HG02642 (cell line): ENCODE measurements at regions not wholly inside any gene's neighbourhood (a gene's known extent, or its start where the extent isn't known, plus 50 kb on each side); places are given as distances from the start of the nearest gene placed in this dataset.
"Not testable (repeated sequence)": the region's sequence is repeated elsewhere in the genome, so short reads cannot be mapped to it uniquely, and the experiment has no call there.

Experiments
- ATAC-seq: cut with Tn5 transposase; IDR thresholded peaks from one replicate; pipeline ENCODE4 v1.9.1; 2021; ENCODE audit warnings: mild to moderate bottlenecking; ENCODE audit not compliant: unreplicated experiment, poor library complexity

DNA sequence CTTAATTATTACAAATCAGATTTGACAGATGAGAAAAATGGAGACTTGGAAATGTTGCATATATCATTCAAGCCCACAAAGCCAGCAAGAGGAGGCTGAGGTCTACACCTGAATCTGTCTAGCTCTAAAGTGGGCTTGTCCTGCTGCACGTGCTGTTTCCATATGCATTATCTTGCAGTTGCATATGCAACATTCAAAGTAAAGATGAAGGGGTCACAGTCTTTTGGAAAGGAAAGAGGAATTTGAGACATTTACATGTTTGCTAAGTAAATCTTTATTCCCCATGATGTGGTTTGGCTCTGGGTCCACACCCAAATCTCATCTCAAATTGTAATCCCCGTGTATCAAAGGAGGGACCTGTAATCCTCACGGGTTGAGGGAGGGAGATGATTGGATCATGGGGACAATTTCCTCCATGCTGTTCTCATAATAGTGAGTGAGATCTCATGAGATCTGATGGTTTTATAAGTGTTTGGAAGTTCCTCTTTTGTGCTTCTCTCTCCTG, 98.3 kb downstream of the BACH1 start:
- no peak for ATAC-seq

DNA sequence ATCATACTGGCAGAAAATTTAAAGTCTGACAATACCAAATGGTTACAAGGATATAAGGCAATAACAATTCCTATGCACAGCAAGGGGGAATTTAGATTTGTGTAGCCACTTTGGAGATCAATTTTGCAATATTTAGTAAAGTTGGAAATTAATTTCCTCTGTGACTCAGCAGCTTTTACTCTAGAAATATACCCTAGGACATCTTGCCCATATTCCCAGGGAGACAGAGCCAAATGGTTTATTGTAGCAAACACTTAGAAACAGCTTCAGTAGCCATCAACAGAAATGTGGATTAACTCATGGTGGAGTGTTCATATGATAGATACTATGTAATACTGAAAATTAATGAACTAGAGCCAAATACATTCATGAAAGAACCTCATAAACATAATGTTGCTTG, 104.6 kb downstream of the BACH1 start:
- ATAC-seq, result no peak

DNA sequence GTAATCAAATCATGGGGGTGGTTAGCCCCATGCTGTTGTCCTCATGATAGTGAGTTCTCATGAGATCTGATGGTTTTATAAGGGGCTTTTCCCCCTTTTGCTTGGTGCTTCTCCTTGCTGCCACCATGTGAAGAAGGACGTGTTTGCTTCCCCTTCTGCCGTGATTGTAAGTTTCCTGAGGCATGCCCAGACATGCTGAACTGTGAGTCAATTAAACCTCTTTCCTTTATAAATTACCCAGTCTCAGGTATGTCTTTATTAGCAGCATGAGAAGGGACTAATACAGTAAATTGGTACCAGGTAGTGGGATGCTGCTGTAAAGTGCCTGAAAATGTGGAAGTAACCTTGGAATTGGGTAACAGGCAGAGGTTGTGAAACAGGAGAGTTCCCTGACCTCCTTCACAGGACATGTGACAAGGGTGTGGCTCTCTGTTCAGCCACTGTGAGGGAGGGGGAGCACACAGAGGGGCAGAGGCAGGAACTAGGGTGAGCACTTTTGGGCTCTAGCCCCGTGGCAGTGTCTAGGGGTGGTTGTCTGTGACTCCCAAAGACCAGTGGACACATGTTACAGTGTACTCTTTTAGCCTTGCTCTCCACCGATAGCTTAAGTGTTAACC, 105.3 kb downstream of the BACH1 start:
- no peak for ATAC-seq

DNA sequence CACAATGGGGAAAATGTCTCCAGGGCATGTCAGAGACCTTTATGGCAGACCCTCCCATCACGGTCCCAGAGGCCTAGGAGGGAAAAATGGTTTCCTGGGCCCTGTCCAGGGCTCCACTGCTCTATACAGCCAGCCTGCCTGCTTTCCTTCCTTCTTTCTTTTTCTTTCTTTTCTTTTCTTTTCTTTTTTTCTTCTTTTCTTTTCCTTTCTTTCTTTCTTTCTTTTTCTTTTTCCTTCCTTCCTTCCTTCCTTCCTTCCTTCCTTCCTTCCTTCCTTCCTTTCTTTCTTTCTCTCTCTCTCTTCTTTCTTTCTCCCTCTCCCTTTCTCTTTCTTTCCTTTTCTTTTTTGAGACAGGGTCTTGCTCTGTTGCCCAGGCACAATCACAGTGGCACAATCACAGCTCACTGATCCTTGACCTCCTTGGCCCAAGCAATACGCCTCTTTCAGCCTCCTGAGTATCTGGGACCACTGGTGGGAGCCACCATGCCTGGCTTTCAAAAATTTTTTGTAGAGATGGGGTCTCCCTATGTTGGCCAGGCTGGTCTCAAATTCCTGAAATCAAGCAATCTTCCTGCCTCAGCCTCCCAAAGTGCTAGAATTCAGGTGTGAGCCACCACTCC, 106.9 kb downstream of the BACH1 start:
- no peak for ATAC-seq

DNA sequence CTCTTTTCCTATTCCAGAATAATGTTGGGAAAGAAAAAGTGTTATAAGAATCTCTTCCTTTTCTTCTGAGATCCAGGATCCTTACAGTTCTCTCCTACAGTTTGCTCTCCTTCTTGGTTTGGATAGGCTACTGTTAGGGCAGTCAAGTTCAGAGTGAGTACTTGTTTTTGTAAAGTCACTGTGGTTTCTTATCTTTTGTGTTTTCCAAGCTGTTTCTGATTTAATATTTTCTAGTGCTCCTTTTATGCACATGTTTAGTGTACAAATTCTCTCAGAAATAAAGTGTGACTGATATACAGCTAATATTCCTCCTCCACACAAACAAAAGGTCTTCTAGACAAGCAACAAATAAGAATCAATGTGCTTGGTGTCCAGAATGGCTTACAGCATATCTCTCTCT, 107.7 kb downstream of the BACH1 start:
- no peak for ATAC-seq

DNA sequence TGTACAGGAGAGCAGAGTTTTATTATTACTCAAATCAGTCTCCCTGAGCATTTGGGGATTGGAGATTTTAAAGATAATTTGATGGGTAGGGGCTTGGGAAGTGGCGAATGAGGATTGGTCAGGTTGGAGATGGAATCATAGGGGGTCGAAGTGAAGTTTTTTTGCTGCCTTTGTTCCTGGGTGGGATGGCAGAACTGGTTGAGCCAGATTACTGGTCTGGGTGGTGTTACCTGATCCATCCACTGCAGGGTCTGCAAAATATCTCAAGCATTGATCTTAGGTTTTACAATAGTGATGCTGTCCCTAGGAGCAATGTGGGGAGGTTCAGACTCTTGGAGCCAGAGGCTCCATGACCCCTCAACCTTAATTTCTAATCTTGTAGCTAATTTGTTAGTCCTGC, 108.8 kb downstream of the BACH1 start:
- ATAC-seq, result no peak

DNA sequence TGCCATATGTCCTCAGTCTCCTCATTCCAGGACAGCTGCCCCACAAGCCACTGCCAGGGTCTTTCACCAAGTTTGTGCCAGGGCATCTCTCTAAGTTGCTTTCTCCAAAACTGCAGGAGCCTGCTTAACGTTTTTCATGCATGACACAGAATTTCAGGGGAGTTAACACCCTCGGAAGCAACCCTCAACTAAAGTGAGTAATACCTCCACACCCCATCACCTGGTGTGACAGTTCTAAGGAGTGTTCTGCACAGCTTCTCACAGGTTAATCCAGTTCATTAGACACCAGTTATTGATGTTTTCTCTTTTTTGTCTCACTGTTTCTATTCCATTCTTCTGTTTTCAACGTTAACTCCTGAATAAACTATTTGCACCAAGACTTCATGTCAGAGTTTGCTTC, 115.0 kb downstream of the BACH1 start:
- ATAC-seq, result no peak

DNA sequence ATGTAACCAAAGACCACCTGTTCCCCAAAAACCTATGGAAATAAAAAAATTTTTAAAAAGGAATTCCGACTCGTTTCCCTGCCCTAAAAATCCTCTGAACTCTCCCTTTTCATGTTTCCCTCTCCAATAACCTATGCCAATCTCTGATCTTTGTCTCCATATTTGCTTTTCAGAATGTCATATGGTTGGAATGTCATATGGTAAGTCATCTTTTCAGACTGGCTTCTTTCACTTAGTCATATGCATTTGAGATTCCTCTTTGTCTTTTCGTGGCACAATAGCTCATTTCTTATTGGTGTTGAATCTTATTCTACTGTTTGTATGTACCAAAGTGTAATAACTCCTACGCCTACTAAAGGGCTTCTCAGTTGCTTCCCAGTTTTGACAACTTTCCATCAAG, 117.5 kb downstream of the BACH1 start:
- no peak for ATAC-seq

DNA sequence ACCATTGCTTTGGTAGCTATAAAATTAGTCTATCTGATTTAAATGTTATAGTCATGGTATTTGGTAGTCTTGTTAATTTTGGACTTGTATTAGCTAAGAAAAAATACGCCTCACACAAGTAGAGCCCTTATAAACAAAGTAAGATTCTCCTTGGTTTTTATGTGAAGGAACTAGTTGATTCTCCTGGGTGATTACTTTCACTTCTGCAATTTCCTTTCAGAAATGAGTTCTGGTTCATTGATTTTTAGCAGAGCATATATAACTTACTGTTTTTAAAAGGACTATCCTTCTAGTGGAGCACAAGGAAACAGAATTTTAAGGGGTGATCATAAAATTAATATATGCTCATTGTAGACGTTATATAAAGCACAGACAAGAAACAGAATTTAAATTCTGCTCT, 120.1 kb downstream of the BACH1 start:
- no peak for ATAC-seq

DNA sequence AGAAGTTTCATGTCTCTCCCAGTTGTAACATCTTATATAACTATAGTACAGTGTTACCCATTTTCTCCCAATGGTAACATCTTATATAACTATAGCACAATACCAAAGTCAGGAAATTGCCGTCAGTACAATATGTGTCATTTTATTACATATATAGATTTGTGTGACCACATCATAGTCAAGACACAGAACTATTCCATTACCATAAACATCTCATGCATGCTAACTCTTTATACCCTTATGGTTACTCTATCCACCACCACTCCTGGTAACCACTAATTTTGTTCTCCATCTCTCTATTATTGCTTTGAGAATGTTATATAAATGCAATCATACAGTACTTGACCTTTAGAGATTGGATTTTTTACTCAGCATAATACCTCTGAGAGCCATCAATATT, 120.7 kb downstream of the BACH1 start:
- ATAC-seq, result no peak

DNA sequence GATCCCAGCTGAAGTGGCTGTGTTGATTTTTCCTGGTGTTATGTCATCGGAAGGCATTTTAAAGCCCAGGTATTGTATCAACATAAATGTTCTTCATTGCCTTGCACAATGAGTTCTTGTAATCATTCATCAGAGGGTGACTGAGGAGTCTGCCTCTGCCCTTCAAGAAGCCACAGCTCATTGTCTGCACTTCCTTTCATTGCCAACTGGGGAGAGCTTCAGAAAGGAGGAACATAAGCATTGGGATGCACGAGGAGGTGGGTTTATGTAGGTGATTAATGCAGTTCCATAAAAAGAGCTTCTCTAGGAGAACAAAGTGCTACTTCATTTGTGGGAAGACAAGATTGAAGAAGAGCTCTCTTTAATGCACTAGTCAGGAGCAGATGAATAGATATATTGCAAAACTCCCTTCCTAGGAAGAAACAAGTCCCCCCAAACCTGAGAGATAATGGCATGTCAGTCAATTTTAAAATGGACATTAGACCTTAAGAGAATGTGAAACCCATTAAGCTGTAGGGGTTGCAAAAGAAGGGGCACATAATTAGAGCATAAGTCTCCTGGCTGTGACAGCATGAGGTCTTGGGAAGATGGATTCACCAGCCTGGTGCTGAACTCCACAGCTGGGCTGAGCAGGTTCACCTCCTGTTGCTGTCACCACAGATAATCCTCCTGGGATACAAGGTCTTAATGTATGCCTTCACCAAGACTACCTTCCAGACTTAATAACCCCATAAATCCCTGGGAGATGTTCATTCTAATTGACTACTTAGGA, 124.6 kb downstream of the BACH1 start:
- no peak for ATAC-seq

DNA sequence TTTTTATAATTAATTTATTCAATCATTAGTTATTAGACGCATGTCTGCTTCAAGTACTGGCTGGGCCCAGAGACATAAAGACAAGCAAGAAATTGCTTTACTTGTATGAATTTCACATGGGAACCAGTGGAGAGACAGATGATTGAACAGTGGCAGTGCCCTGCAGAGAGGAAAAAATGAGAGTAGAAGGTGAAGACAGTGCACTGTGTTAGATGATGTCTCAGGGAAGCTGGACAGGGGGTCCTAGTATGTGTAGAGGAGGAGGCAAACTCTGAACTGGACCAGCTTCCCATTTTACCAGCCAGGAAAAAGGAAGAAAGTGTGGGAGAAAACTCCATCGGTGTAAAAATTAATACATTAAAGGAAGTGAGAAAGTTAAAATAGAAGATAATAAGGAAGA, 126.0 kb downstream of the BACH1 start:
- no peak for ATAC-seq

DNA sequence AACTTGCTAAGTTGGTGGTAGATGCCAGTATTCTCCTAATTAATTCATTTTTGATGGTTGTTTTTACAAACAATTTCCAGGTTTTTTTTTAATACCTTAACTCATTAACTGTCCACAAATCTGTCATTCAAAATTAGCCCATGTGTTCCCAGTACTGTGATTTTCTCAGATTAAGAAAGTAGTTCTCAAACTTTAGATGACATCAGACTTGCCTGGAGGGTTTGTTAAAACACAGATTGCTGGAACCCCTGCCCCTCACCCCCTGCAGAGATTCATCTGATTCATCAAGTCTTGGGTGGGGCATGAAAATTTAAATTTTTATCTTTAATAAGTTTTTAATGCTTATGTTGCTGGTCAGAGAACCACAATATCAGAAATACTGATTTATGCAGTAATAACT, 130.5 kb downstream of the BACH1 start:
- no peak for ATAC-seq

DNA sequence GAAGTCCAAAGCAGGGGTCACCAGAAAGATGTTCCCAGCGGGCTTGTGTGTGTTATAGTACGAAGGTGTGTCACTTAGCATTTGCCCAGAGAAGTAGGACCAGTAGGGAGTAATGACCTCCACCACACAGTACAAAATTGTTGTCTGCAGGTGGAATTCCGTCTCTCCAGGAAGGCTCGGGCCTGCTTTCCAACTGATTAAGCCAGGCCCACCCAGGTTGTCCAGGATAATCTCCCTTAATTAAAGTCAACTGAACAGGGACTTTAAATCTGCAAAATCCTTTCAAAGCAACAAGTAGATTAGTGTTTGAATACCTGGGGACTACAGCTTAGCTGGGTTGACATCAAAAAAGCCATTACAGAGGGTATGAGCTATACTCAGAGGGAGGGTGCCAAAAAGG, 131.3 kb downstream of the BACH1 start:
- no peak for ATAC-seq

DNA sequence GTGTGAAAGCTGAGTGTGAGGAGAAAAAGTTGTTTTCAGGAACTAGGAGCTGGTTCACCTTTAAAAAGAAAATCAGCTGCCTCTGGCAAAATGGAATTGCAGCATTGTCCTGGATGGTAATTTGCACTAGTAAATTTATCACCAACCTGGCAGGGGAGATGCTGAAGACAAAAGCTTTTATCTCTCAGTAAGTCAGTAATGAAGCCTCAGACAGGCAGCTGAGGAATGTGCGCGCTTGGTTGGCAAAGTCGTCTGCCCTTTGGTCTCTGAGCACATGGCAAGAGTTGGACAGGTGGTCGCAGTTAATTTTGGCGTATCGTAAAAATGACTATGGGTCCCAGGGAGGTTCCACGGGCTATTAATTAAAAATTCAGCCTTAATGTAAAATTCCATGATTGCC, 131.9 kb downstream of the BACH1 start:
- no peak for ATAC-seq

DNA sequence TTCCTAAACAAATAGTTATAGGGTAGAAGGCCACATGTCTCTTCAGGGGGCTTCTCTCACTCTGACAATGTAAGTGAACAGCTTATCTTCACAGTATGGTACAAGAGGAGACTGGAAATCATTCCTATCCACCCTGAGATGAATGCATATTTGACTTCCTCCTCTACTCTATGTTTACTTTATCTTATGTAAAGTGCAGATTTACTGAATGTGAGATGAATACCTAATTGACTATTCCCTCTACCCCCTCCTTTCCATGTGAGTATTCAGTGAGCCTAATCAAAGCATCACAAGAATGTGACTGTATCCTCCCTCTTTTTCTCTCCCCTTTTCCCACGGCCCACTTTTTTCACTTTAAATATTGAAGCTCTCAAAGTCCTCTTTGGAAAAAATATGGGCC, 132.5 kb downstream of the BACH1 start:
- no peak for ATAC-seq

DNA sequence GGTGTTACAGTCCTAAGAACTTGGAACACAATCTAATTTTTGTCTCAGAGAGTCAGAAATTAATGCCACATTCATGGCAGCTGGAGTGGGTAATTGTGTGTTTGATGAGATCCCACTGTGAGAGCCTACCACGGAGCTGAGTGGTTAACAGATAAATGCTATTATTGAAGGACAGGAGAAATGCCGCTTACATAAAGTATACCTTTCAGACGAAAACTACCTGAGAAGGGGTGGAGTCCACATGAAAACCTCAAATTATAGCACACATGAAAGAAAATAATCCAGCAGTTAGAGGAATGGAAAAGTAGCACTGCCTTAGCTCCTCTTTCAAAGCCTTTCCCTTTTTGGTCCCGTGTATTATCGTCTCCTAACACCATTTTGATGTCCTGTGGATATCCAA, 133.0 kb downstream of the BACH1 start:
- no peak for ATAC-seq

DNA sequence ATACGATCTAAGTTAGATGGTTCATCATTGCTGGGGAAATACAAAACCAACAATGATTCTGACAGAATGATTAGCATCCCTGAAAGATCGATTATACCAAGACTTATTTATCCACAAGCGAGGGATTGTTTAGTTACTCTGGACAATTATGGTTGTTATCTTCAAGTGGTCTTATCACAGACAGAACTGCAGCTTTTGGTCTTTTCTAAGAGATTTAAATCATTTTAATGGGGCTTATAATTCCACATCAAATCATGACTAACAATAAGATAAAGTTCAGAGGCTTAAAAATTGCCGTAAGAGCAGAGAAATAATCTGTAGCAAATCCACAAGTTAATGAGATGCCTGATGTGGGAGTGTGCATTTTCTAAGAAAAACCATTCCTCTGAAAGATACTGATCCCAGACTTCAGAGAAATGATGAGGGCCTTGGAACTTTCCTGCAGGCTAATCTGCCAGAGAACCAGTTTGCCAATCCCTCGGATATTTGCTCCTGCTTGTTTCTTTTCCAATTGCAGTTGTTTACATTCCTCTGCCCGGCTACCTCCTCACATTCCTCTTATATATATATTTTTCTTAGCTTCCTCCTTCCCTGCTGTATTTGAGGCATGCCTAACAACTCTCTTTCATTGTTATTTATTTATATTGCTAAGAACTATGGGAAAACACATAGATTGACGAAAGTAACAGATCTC, 134.8 kb downstream of the BACH1 start:
- ATAC-seq, result no peak

DNA sequence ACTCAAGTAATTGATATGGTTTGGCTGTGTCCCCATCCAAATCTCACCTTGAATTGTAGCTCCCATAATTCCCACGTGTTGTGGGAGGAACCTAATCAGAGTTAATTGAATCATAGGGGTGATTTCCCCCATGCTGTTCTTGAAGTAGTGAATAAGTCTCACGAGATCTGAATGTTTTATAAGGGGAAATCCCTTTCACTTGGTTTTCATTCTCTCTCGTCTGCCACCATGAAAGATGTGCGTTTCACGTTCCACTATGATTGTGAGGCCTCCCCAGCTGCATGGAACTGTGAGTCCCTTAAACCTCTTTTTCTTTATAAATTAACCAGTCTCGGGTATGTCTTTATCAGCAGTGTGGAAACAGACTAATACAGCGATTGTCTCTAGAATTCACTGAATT, 135.4 kb downstream of the BACH1 start:
- ATAC-seq, result no peak

DNA sequence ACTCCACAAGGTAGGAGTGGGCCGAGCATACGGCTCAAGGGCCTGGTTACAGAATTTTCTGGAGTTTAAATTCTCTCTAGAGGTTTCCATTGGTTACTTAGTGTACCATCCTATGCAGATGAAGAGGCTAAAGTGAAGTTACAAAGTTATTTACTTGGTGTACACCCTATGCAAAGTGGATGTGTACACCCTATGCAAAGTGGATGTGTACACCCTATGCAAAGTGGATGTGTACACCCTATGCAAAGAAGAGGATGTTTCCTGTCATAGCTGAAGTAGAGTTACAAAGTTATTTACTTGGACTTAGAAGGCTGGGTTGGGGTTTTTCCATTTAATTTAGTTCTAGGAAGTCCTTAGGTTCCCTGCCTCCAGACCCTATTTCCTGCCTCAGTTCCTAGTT, 136.3 kb downstream of the BACH1 start:
- not testable (repeated sequence) for ATAC-seq

DNA sequence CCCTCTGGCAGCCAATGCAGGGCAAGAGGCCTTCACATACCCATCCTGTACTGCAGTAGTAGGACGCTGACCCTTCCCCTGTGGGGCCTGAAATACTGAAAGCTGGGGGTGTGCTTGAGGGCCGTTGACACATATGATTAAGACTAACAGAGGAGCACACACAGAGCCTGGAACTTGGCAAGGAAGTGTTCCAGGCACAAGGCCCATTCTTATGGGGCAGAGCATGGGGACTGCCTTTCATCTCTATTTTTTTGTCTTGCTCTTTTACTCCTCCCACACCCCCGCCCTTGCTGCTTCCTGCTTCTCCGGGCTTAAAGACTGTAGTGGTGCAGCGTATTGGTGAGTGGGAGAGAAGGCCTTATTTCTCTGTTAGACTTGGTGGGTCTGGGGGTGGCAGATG, 137.4 kb downstream of the BACH1 start:
- no peak for ATAC-seq
